Natural killer cell treated with Interleukin-12 subunit alpha and Interleukin-12 subunit beta and Interleukin-15 and Interleukin-18, amount 100 ng/mL, for 72 hours (primary cell): ENCODE measurements at regions not wholly inside any gene's neighbourhood (a gene's known extent, or its start where the extent isn't known, plus 50 kb on each side); places are given as distances from the start of the nearest gene placed in this dataset.

ENCODE experiments used
- ATAC-seq, 2 donors: fragments of 150-1000 bp; cut with Tn5 transposase in 1 of 2; sonication (Bioruptor Pico), chemical (Tn5 transposase) in 1 of 2; 2 replicates each; pipeline ENCODE4 v1.10.0; 2021
- DNase-seq: peaks from one replicate; pipeline ENCODE4 v3.0.0; 2022; ENCODE audit warnings: low spot score
- H3K27ac Mint-ChIP-seq, 2 donors: 1 replicate in 1 of 2; 2 replicates in 1 of 2; pipeline ENCODE4 v1.8.0; 2022; ENCODE audit warnings: mixed read lengths in 2 of 2, mild to moderate bottlenecking in 1 of 2, moderate library complexity in 1 of 2
- H3K27me3 Mint-ChIP-seq, 2 donors: 1 replicate in 1 of 2; 2 replicates in 1 of 2; pipeline ENCODE4 v1.8.0; 2022; ENCODE audit warnings: mixed read lengths in 2 of 2
- H3K36me3 Mint-ChIP-seq: one replicate; pipeline ENCODE4 v1.8.0; 2022; ENCODE audit warnings: mixed read lengths
- H3K4me1 Mint-ChIP-seq, 2 donors: 1 replicate in 1 of 2; 2 replicates in 1 of 2; pipeline ENCODE4 v1.8.0; 2022; ENCODE audit warnings: low read depth in 2 of 2, mixed read lengths in 2 of 2, mild to moderate bottlenecking in 1 of 2
- H3K4me3 Mint-ChIP-seq: one replicate; pipeline ENCODE4 v1.8.0; 2022; ENCODE audit warnings: mixed read lengths
- H3K9me3 Mint-ChIP-seq: 2 replicates; pipeline ENCODE4 v1.8.0; 2022; ENCODE audit warnings: mixed read lengths

DNA sequence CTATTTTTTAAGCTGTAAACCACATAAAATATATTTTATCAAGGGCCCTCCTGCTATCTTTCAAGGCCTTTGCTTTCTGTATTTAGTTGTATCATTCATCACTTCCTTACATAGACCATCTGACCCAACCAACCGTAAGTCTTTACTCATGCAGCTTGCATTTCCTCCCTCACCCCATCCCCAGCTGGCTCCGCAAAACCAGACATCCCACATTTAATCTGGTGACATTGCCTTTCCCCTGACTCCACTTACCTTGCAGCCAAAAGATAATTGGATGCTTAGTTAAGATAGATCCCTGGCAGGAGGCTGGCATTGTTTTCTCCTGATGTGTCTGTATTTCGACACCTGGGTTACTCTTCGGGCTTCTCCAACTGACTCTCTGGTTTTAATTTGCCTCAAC lies 183.7 kb upstream of the LDB2 start:
- H3K27ac Mint-ChIP-seq, result no peak overlapping the region
- H3K36me3 Mint-ChIP-seq, result no peaks in the 10 kb centered on the region
- H3K27me3 Mint-ChIP-seq, result peaks cover 7% of the 10 kb centered on the region in 2 donors
- no peaks in the 10 kb centered on the region for H3K4me1 Mint-ChIP-seq
- H3K9me3 Mint-ChIP-seq, result no peaks in the 10 kb centered on the region
- DNase-seq (no peak), ATAC-seq (no peak)
- H3K4me3 Mint-ChIP-seq, result no peak overlapping the region

DNA sequence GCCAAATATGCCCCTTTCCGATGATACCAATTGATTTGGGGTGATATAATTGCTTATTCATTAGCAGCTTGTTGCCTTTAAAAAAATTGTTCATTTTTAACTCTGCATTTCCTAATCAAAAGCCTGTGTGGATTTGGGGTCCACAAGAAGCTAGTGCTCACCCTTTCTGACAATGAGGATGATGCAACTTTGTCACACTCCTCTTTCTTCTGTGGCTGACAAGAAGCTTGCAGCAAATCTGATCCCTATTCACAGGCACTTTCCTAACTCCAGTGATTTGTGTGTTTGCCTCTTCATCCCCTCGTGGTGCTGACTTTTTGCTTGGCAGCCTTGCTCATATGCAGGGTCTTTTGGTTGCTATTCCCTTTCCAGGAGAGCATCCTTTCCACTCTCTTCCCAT lies 182.7 kb upstream of the LDB2 start:
- Mint-ChIP-seq H3K4me3 (no peak overlapping the region), H3K9me3 (no peaks in the 10 kb centered on the region), H3K27ac (no peak overlapping the region), H3K36me3 (no peaks in the 10 kb centered on the region), H3K4me1 (no peaks in the 10 kb centered on the region), H3K27me3 (peaks cover 7% of the 10 kb centered on the region in 2 donors)
- no peak for ATAC-seq
- no peak for DNase-seq

DNA sequence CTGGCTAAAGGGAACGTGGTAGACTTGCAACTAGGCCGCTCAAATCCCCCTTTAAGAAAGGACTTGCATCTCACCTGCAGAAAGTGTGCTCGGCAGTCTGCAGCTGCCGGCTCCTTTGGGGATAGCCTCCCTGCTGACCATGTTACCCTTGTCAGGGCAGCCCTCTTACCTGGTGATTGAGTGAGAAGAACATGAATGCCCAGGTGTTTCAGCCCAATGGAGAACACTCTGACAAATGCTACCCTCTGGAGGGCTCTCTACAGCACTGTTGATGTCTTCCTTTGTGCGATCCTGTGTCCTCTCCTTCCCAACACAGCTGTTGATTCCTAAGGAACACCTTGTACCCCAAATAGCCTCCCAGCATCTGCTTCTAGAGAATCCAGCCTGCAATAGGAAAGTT lies 178.7 kb upstream of the LDB2 start:
- H3K27me3 Mint-ChIP-seq, result peaks cover 6 to 7% of the 10 kb centered on the region in 2 donors
- no peak for ATAC-seq

GRCh38 chr4:17072483-17072882 lies 174.0 kb upstream of the LDB2 start:
- Mint-ChIP-seq H3K4me1 (no peaks in the 10 kb centered on the region), H3K4me3 (no peak overlapping the region), H3K27me3 (peaks cover 0 to 4% of the 10 kb centered on the region in 2 donors), H3K36me3 (no peaks in the 10 kb centered on the region), H3K27ac (no peak overlapping the region), H3K9me3 (peaks cover 2% of the 10 kb centered on the region)
- no peak for DNase-seq
- no peak for ATAC-seq

More for the DNA sequence above, 178.7 kb upstream of the LDB2 start:
- Mint-ChIP-seq H3K36me3 (no peaks in the 10 kb centered on the region), H3K4me1 (no peaks in the 10 kb centered on the region), H3K4me3 (no peak overlapping the region), H3K27ac (no peak overlapping the region), H3K9me3 (no peaks in the 10 kb centered on the region)
- no peak for DNase-seq

DNA sequence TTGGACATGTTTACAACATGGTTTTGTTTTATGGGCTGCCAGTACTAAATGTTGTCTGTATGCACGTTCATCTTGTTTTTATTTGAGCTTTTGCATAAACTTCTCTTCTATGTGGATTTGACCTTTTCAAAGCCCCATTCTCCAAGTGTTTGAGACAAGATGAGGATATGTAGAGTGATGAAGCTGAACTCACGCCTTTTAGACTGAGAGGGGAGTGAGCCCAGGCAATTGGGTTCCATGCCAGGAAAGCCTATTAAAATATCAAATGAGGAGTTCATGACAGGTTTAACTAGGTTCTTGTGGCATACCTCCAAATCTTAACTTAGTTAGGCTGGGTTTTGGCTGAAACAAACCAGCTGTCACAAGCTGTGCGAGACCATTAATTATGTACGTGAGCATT lies 170.4 kb upstream of the LDB2 start:
- H3K4me3 Mint-ChIP-seq, result no peak overlapping the region
- ATAC-seq, result no peak
- no peaks in the 10 kb centered on the region for H3K4me1 Mint-ChIP-seq
- DNase-seq, result no peak
- no peaks in the 10 kb centered on the region for H3K36me3 Mint-ChIP-seq
- H3K27me3 Mint-ChIP-seq, result peaks cover 0 to 2% of the 10 kb centered on the region in 2 donors
- no peak overlapping the region for H3K27ac Mint-ChIP-seq
- peaks cover 2% of the 10 kb centered on the region for H3K9me3 Mint-ChIP-seq

DNA sequence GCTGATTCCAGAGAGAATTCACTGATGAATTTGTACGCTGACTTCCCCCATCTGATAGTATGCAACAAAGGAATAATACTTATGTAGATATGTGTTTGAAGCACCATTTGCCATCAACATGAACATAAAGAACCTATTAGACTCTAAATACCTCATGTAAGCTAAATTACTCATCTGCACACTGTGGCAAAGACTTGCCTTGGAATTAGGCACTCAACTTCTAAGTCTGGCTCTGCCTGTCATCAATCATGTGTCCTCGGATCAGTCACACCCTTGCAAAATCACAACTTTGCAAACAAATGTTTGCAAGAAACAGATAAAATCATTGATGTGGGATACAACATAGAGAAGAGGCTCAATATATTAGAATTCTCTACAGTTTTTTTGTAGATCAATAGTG lies 169.9 kb upstream of the LDB2 start:
- H3K27ac Mint-ChIP-seq, result no peak overlapping the region
- peaks cover 0 to 2% of the 10 kb centered on the region in 2 donors for H3K27me3 Mint-ChIP-seq
- DNase-seq, result no peak
- H3K9me3 Mint-ChIP-seq, result peaks cover 2% of the 10 kb centered on the region
- ATAC-seq, result no peak
- no peak overlapping the region for H3K4me3 Mint-ChIP-seq
- H3K4me1 Mint-ChIP-seq, result no peaks in the 10 kb centered on the region
- H3K36me3 Mint-ChIP-seq, result no peaks in the 10 kb centered on the region

GRCh38 chr4:17066972-17067371 lies 168.5 kb upstream of the LDB2 start:
- DNase-seq (no peak), ATAC-seq (no peak)
- Mint-ChIP-seq H3K9me3 (peaks cover 6% of the 10 kb centered on the region), H3K27ac (no peak overlapping the region), H3K27me3 (peaks cover 0 to 2% of the 10 kb centered on the region in 2 donors), H3K4me3 (no peak overlapping the region), H3K36me3 (no peaks in the 10 kb centered on the region), H3K4me1 (no peaks in the 10 kb centered on the region)

DNA sequence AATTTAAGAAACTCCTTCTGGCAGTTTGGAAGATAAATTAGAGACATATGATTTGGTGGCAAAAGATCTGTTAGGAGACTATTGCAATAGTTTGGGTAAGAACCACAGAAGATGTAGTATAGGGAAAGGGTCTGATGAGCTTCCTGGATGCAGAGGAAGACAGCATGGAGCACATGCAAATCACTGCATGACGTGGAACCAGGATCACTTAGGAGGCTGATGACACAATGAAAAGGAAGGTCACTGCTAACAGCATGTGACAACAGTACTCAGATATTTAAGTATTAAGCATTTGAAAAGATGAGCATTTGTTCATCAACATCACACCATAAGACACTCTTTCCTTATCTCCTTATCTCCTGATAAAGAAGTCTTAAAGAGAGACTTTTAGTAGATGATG lies 167.8 kb upstream of the LDB2 start:
- no peak overlapping the region for H3K4me3 Mint-ChIP-seq
- peaks cover 6% of the 10 kb centered on the region for H3K9me3 Mint-ChIP-seq
- H3K36me3 Mint-ChIP-seq, result no peaks in the 10 kb centered on the region
- DNase-seq (no peak), ATAC-seq (no peak)
- no peaks in the 10 kb centered on the region for H3K4me1 Mint-ChIP-seq
- H3K27ac Mint-ChIP-seq, result no peak overlapping the region
- peaks cover 0 to 2% of the 10 kb centered on the region in 2 donors for H3K27me3 Mint-ChIP-seq

GRCh38 chr4:17065821-17066220 lies 167.4 kb upstream of the LDB2 start:
- Mint-ChIP-seq H3K9me3 (peaks cover 6% of the 10 kb centered on the region), H3K27me3 (peaks cover 0 to 2% of the 10 kb centered on the region in 2 donors)

DNA sequence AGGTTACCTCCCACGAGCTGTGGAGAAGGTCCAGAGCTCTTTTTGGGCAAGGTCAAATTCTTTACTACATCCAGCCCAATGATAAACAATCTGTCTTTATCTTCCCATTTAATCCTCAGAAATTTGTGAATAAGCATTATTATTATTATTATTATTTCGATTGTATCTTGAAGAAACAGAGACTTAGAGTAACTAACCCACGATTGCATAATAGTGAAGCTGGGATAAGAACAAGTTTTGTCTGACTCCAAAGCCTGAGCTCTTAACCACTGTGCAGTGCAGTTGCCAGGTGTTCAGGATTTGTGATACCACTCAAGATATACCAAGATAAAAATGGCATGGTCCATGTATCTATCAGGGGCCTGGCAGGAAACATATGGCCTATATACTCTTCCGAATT lies 166.5 kb upstream of the LDB2 start:
- Mint-ChIP-seq H3K36me3 (no peaks in the 10 kb centered on the region), H3K4me1 (no peaks in the 10 kb centered on the region), H3K9me3 (peaks cover 6% of the 10 kb centered on the region), H3K4me3 (no peak overlapping the region), H3K27me3 (peaks cover 0 to 2% of the 10 kb centered on the region in 2 donors), H3K27ac (no peak overlapping the region)
- ATAC-seq (no peak), DNase-seq (no peak)

More at GRCh38 chr4:17065821-17066220, 167.4 kb upstream of the LDB2 start:
- no peak overlapping the region for H3K4me3 Mint-ChIP-seq
- no peak for ATAC-seq
- H3K36me3 Mint-ChIP-seq, result no peaks in the 10 kb centered on the region
- DNase-seq, result no peak
- no peak overlapping the region for H3K27ac Mint-ChIP-seq
- H3K4me1 Mint-ChIP-seq, result no peaks in the 10 kb centered on the region

DNA sequence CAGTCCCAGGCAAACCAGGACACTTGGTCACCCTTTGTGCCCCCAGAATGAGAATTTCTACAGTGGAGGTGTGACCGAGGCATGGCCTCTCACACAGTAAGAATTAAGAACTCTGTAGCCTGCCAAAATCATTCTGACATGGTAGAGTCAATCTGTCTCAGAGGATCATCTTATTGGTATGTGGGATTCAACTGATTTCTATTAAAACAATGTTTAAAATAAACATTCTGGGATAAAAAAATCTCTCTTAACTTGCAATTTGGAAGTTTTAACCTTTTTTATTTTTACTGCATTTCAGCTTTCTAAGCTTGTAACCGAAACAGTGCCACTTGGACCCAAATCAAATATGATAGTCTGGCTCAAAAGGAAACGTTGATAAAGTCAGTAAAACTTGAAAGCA lies 165.4 kb upstream of the LDB2 start:
- Mint-ChIP-seq H3K4me3 (no peak overlapping the region), H3K36me3 (no peaks in the 10 kb centered on the region), H3K27me3 (no peaks in the 10 kb centered on the region), H3K4me1 (no peaks in the 10 kb centered on the region), H3K27ac (no peak overlapping the region), H3K9me3 (peaks cover 3% of the 10 kb centered on the region)
- DNase-seq (no peak), ATAC-seq (no peak)

- Mint-ChIP-seq H3K4me3 (no peak overlapping the region), H3K27me3 (no peaks in the 10 kb centered on the region), H3K9me3 (peaks cover 3% of the 10 kb centered on the region), H3K27ac (no peak overlapping the region), H3K36me3 (no peaks in the 10 kb centered on the region), H3K4me1 (no peaks in the 10 kb centered on the region)
- ATAC-seq (no peak), DNase-seq (no peak)
These were observed 161.8 kb upstream of the LDB2 start for GRCh38 chr4:17060230-17060629.

DNA sequence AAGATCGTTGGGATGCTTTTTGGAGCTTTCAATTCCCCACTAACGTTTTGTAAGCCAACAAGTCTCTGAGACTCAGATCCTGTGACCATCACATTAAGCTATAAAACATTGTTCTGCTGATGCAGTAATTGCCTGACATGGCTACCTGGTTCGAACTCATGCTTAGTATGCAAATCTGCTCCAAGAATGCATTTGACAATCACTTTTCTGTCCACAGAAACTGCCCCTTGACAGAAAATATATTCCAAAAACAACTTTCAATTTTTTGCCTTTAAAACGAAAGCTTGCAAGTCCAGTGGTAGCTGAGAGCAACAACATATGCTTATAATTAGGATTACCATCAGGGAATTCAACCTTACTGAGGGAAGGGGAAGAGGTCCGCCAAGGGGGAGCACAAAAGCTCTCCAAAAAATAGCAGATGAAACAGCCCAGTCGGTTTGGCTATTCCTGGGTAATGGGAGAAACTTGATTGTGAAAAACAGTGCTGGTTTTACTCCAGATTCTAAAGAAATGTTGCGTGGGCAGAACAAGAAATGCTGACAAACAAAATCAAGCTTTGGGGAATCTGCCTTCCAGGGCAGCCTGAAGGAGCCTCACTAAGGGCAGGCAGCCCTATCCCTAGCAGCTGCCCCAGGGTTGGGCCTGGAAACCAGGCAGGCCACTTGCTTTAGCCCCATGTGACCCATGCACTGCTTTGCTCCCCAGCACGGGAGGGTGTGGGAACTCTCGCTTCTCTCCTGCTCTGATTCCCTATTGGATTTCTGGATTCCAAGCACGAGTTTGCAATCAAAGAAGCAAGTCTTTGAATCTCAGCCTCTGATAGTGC lies 160.7 kb upstream of the LDB2 start:
- H3K4me1 Mint-ChIP-seq, result no peaks in the 10 kb centered on the region
- no peak for DNase-seq
- H3K27ac Mint-ChIP-seq, result no peak overlapping the region
- no peak for ATAC-seq
- H3K36me3 Mint-ChIP-seq, result no peaks in the 10 kb centered on the region
- no peak overlapping the region for H3K4me3 Mint-ChIP-seq
- H3K9me3 Mint-ChIP-seq, result peaks cover 7% of the 10 kb centered on the region
- peaks cover 0 to 5% of the 10 kb centered on the region in 2 donors for H3K27me3 Mint-ChIP-seq

DNA sequence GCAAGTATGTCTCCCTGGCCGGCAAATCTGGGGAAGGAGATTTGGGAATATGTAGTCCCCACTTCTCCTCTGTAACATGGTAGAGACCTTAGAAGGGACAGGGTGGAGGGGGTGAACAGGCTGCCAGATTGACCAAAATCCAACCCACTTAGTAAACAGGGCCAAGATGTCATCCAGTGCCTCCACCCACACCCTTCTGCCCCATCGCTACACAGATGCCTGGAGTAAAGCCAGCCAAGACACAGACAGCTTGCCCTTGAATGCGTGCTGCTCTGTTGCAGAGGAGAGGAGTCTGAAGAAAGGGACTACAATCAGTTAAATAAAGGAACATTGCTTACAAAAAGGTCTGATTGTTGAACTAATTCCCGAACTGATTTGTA lies 160.1 kb upstream of the LDB2 start:
- Mint-ChIP-seq H3K4me1 (no peaks in the 10 kb centered on the region), H3K9me3 (peaks cover 7% of the 10 kb centered on the region), H3K36me3 (no peaks in the 10 kb centered on the region), H3K27ac (no peak overlapping the region), H3K4me3 (no peak overlapping the region), H3K27me3 (peaks cover 0 to 5% of the 10 kb centered on the region in 2 donors)
- ATAC-seq, result no peak
- DNase-seq, result no peak

DNA sequence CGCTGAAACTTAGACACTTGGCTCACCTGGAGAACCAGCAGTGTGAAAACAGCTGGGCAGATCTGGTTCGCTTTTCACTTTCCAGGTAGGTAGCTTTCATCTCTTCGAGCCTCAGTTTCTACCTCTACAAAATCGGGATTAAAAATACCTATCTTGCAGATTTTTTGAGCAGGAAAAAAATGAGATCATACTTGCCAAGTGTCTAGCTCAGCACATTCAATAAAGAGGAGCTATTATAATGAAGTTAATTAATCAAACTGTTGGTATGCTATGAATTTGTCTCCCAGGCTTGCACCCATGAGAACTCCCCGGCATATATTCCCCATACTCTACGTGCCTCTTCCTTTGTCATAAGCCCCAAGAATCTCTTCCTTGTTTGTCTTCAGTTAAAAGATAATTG lies 158.6 kb upstream of the LDB2 start:
- DNase-seq (no peak), ATAC-seq (no peak)
- Mint-ChIP-seq H3K4me3 (no peak overlapping the region), H3K27ac (no peak overlapping the region), H3K36me3 (no peaks in the 10 kb centered on the region), H3K27me3 (peaks cover 0 to 5% of the 10 kb centered on the region in 2 donors), H3K9me3 (peaks cover 9% of the 10 kb centered on the region), H3K4me1 (peaks cover 5% of the 10 kb centered on the region in 2 donors)
